ENCODE measurements at regions not wholly inside any gene's neighbourhood (a gene's known extent, or its start where the extent isn't known, plus 50 kb on each side); places are given as distances from the start of the nearest gene placed in this dataset.
"Not testable (repeated sequence)": the region's sequence is repeated elsewhere in the genome, so short reads cannot be mapped to it uniquely, and the experiment has no call there.

DNA sequence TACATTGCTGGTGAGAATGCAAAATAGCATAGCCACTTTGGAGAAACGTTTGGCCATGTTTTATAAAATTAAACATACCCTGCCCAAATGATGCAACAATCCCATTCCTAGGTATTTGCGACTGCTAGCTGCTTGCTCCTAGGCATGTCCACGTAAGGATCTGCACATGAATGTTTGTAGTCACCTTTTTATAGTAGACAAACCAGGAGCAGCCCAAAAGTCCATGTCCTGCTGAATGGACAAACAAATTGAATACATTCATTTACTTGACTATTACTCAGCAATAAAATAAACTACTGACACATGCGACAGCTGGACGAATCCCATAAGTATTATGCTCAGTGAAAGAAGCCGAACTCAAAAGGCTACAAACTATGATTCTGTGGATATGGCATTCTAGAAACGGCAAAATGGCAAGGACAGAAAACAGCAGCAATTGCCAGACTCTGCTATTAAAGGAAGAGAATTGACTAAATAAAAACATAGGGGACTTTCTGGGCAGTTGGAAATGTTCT, 161.9 kb upstream of the GALNT2 start:
- no peak overlapping the region for H3K4me3 ChIP-seq (ENCODE audit: low read depth in 1 of 2, low read length in 2 of 2)
- no peaks in the 10 kb centered on the region for H3K4me1 ChIP-seq (ENCODE audit: control insufficient read depth in 1 of 2, insufficient read depth in 2 of 2, low read length in 2 of 2)
- peaks cover 0 to 6% of the 10 kb centered on the region in 2 donors for H3K9me3 ChIP-seq (ENCODE audit: control insufficient read depth in 1 of 2, low read length in 2 of 2)
- H3K27ac ChIP-seq (ENCODE audit: low read length): no peak overlapping the region
- H3K27me3 ChIP-seq (ENCODE audit: low read depth, low read length): no peaks in the 10 kb centered on the region
- no peaks in the 10 kb centered on the region for H3K36me3 ChIP-seq (ENCODE audit: control insufficient read depth in 1 of 2, insufficient read depth in 2 of 2, low read length in 2 of 2)

DNA sequence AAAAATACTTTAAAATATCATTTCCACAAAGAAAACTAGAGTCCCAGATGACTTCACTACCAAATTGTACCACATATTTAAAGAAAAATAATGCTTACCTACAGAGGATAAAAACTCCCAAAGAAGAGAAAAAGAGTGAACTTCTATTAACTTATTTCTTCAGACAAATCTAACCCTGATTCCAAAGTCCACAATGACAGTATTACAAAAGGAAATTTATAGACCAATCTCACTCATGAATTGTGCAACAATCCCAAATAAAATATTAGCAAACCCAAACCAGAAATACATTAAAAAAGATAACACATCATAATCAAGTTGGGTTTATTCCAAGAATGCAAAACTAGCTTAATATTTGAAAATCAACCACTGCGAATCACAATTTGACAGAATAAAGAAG, 161.4 kb upstream of the GALNT2 start:
- Histone ChIP-seq H3K4me1 (ENCODE audit: control insufficient read depth in 1 of 2, insufficient read depth in 2 of 2, low read length in 2 of 2) (no peaks in the 10 kb centered on the region), H3K36me3 (ENCODE audit: control insufficient read depth in 1 of 2, insufficient read depth in 2 of 2, low read length in 2 of 2) (no peaks in the 10 kb centered on the region), H3K9me3 (ENCODE audit: control insufficient read depth in 1 of 2, low read length in 2 of 2) (peaks cover 0 to 6% of the 10 kb centered on the region in 2 donors), H3K27ac (ENCODE audit: low read length) (no peak overlapping the region), H3K4me3 (ENCODE audit: low read depth in 1 of 2, low read length in 2 of 2) (no peak overlapping the region), H3K27me3 (ENCODE audit: low read depth, low read length) (no peaks in the 10 kb centered on the region)

DNA sequence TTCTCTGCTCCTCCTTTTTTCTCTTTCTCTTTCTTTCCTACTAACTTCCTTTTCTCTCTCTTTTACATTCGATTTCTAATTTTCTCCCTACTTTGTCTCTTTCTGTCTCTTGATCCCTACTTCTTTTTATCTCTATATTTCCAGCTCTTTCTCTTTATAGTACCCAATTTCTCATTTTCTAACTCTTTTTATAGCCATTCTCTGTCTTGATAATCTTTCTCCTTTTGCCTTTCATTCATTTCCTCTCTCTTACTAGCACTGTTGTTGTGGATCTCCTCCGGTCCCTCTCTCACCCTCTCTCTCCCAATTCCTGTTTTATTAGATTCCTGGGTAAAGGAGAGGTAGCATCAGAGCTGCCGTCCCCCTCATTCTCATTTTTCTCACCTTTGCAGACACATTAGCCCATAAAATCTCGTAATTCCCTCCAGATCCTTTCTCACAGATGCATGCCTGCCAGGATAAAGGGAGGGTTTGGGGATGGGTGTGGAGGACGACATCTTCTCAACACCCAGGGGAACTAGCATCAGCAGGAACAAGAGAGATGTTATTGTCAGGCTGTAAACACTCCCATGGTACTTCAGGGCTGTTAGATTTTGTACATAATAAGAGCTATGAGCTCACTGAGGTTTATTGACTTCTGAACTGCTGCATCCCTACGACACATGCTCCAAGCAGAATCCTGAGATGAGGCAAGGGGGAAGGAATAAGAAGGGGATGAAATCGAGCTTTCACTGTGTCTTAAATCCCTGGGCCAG, 159.0 kb upstream of the GALNT2 start:
- no peak overlapping the region for H3K4me3 ChIP-seq (ENCODE audit: low read depth in 1 of 2, low read length in 2 of 2)
- H3K27me3 ChIP-seq (ENCODE audit: low read depth, low read length): no peaks in the 10 kb centered on the region
- no peaks in the 10 kb centered on the region for H3K4me1 ChIP-seq (ENCODE audit: control insufficient read depth in 1 of 2, insufficient read depth in 2 of 2, low read length in 2 of 2)
- no peaks in the 10 kb centered on the region for H3K36me3 ChIP-seq (ENCODE audit: control insufficient read depth in 1 of 2, insufficient read depth in 2 of 2, low read length in 2 of 2)
- no peaks in the 10 kb centered on the region for H3K9me3 ChIP-seq (ENCODE audit: control insufficient read depth in 1 of 2, low read length in 2 of 2)
- no peak overlapping the region for H3K27ac ChIP-seq (ENCODE audit: low read length)

DNA sequence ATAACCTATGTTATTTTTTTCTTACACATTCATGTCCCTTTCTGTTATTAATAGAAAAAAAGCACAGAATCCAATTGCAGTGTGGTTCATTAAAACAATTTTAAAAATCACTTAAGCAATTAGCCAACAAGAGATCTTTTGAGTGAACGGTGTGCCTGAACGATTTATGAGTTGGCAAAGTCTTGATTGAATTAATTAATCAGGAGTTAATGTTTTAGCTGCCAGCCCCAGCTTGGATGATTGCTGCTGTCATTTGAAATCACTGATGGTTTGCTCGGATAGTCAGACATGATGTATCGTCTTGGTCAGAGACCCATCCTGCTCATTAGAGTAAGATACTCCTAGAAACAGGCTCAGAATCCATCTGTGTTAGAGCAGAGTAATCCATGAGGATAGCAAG, 158.3 kb upstream of the GALNT2 start:
- Histone ChIP-seq H3K36me3 (ENCODE audit: control insufficient read depth in 1 of 2, insufficient read depth in 2 of 2, low read length in 2 of 2) (no peaks in the 10 kb centered on the region), H3K27ac (ENCODE audit: low read length) (no peak overlapping the region), H3K9me3 (ENCODE audit: control insufficient read depth in 1 of 2, low read length in 2 of 2) (no peaks in the 10 kb centered on the region), H3K27me3 (ENCODE audit: low read depth, low read length) (no peaks in the 10 kb centered on the region), H3K4me1 (ENCODE audit: control insufficient read depth in 1 of 2, insufficient read depth in 2 of 2, low read length in 2 of 2) (no peaks in the 10 kb centered on the region), H3K4me3 (ENCODE audit: low read depth in 1 of 2, low read length in 2 of 2) (no peak overlapping the region)

DNA sequence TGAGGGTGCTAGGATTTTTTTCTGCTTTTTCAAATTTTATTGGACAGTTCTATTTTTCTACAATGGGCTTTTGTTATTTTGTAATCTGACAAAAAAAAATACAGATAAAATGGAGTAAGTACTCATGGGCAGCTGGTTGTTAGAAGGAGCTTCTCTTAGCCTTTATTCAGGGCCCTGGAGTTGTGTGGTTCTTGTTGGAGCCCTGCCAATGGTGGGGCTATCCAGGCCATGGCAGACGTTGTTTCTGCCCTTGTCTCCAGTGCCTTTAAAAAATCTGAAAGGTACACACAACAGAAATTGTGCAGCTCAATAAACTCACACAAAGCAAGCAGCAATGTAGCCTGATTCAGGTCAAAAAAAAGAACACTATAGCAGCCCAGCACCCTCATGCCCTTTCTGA, 153.5 kb upstream of the GALNT2 start:
- H3K9me3 ChIP-seq (ENCODE audit: control insufficient read depth in 1 of 2, low read length in 2 of 2): no peaks in the 10 kb centered on the region
- H3K4me1 ChIP-seq (ENCODE audit: control insufficient read depth in 1 of 2, insufficient read depth in 2 of 2, low read length in 2 of 2): no peaks in the 10 kb centered on the region
- no peak overlapping the region for H3K4me3 ChIP-seq (ENCODE audit: low read depth in 1 of 2, low read length in 2 of 2)
- no peak overlapping the region for H3K27ac ChIP-seq (ENCODE audit: low read length)
- H3K36me3 ChIP-seq (ENCODE audit: control insufficient read depth in 1 of 2, insufficient read depth in 2 of 2, low read length in 2 of 2): no peaks in the 10 kb centered on the region
- H3K27me3 ChIP-seq (ENCODE audit: low read depth, low read length): no peaks in the 10 kb centered on the region

DNA sequence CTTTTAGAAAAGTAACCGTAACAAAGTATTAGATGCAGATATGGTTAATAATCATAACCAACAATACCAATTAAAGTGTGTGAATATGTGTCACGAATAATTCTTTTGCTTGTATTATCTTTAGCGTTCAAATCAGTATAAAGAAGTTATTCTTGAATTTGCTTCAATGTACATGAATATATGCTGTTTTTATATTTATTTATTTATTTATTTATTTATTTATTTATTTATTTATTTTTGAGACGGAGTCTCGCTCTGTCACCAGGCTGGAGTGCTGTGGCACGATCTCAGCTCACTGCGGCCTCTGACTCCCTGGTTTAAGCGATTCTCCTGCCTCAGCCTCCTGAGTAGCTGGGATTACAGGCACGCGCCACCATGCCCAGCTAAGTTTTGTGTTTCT, 147.6 kb upstream of the GALNT2 start:
- not testable (repeated sequence) for H3K4me1 ChIP-seq (ENCODE audit: control insufficient read depth in 1 of 2, insufficient read depth in 2 of 2, low read length in 2 of 2); H3K4me3 ChIP-seq (ENCODE audit: low read depth in 1 of 2, low read length in 2 of 2); H3K36me3 ChIP-seq (ENCODE audit: control insufficient read depth in 1 of 2, insufficient read depth in 2 of 2, low read length in 2 of 2); H3K27me3 ChIP-seq (ENCODE audit: low read depth, low read length); H3K27ac ChIP-seq (ENCODE audit: low read length); H3K9me3 ChIP-seq (ENCODE audit: control insufficient read depth in 1 of 2, low read length in 2 of 2)

DNA sequence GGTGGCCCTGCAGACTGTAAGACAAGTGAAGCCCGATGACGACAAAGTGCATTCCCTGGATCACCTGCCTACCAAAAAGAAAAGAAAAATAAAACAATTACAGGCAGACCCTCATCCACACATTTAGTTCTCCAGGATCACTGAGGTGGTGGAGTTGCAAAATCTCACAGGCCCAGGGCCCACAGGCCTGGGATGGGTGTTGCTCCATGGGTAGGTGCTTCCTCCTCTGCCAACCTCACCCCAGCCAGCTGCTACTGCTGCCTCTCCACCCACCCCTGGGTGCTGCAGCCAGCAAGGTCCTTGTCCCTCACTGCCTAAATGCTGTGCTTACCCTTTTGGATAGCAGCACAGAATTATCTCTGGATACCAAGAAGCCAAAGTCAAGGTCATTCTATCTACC, 146.4 kb upstream of the GALNT2 start:
- Histone ChIP-seq H3K27ac (ENCODE audit: low read length) (no peak overlapping the region), H3K27me3 (ENCODE audit: low read depth, low read length) (no peaks in the 10 kb centered on the region), H3K36me3 (ENCODE audit: control insufficient read depth in 1 of 2, insufficient read depth in 2 of 2, low read length in 2 of 2) (no peaks in the 10 kb centered on the region)

DNA sequence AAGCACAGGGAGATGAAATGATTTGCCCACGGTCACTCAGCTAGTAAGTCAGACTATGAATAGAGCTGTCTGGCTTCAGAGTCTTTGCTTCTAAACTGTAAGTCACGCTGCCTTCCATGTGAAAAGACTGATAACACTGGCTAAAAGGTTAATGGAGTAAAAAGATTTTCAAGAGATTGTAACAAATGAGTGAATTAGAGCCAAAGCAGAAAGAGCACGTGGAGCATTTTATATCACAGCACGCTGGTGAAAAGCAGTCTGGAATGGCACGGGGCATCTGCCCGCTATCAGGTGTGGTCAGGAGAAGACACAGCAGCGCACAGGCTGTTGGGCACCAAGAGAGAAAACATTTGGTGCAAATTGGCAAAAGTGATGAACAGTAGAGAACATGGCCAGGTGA, 144.8 kb upstream of the GALNT2 start:
- H3K4me1 ChIP-seq (ENCODE audit: control insufficient read depth in 1 of 2, insufficient read depth in 2 of 2, low read length in 2 of 2): no peaks in the 10 kb centered on the region
- H3K9me3 ChIP-seq (ENCODE audit: control insufficient read depth in 1 of 2, low read length in 2 of 2): no peaks in the 10 kb centered on the region
- no peak overlapping the region for H3K27ac ChIP-seq (ENCODE audit: low read length)
- H3K4me3 ChIP-seq (ENCODE audit: low read depth in 1 of 2, low read length in 2 of 2): no peak overlapping the region
- H3K27me3 ChIP-seq (ENCODE audit: low read depth, low read length): no peaks in the 10 kb centered on the region
- H3K36me3 ChIP-seq (ENCODE audit: control insufficient read depth in 1 of 2, insufficient read depth in 2 of 2, low read length in 2 of 2): no peaks in the 10 kb centered on the region

More for the DNA sequence above, 146.4 kb upstream of the GALNT2 start:
- Histone ChIP-seq H3K4me3 (ENCODE audit: low read depth in 1 of 2, low read length in 2 of 2) (no peak overlapping the region), H3K4me1 (ENCODE audit: control insufficient read depth in 1 of 2, insufficient read depth in 2 of 2, low read length in 2 of 2) (no peaks in the 10 kb centered on the region), H3K9me3 (ENCODE audit: control insufficient read depth in 1 of 2, low read length in 2 of 2) (no peaks in the 10 kb centered on the region)

DNA sequence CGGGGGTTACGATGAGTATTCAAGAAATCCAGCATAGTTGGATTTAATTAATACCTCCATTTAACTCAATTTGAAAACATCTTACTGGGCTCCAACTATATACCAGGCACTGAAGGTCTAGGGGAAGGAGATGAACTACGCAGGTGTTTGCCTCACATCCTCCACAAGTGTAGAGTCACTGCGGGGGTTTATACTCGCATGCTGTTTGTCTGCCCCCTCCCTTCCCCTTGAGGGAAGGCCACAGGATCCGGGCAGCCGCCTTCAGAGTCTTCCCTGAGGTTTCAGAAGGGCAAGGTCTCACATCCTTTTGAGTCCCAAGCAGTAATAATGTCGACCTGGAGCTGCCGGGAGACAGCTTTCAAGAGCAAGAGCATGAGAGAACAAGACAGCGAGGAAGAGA, 142.4 kb upstream of the GALNT2 start:
- H3K9me3 ChIP-seq (ENCODE audit: control insufficient read depth in 1 of 2, low read length in 2 of 2): no peaks in the 10 kb centered on the region
- H3K27ac ChIP-seq (ENCODE audit: low read length): no peak overlapping the region
- H3K4me3 ChIP-seq (ENCODE audit: low read depth in 1 of 2, low read length in 2 of 2): no peak overlapping the region

DNA sequence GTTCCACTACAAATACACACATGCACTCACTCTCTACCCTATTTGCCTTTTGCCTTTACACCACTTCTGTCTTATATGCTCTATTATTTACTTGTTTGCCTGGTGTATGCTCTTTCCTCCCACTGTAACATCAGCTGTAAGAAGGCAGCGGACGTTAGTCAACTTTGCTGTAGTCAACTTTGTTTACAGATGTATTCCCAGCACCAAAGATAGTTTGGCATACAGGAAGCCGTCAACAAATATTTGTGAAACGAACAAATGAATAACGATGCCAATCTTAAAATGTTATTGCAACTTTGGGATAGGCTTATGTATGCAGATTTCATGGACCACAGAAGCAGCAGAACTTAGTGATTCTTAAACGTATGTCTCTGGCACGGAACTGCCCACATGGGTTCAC, 138.3 kb upstream of the GALNT2 start:
- H3K4me1 ChIP-seq (ENCODE audit: control insufficient read depth in 1 of 2, insufficient read depth in 2 of 2, low read length in 2 of 2): no peaks in the 10 kb centered on the region
- no peak overlapping the region for H3K4me3 ChIP-seq (ENCODE audit: low read depth in 1 of 2, low read length in 2 of 2)
- no peak overlapping the region for H3K27ac ChIP-seq (ENCODE audit: low read length)
- H3K9me3 ChIP-seq (ENCODE audit: control insufficient read depth in 1 of 2, low read length in 2 of 2): no peaks in the 10 kb centered on the region
- no peaks in the 10 kb centered on the region for H3K36me3 ChIP-seq (ENCODE audit: control insufficient read depth in 1 of 2, insufficient read depth in 2 of 2, low read length in 2 of 2)
- no peaks in the 10 kb centered on the region for H3K27me3 ChIP-seq (ENCODE audit: low read depth, low read length)

More for the DNA sequence above, 142.4 kb upstream of the GALNT2 start:
- Histone ChIP-seq H3K27me3 (ENCODE audit: low read depth, low read length) (no peaks in the 10 kb centered on the region), H3K36me3 (ENCODE audit: control insufficient read depth in 1 of 2, insufficient read depth in 2 of 2, low read length in 2 of 2) (no peaks in the 10 kb centered on the region), H3K4me1 (ENCODE audit: control insufficient read depth in 1 of 2, insufficient read depth in 2 of 2, low read length in 2 of 2) (no peaks in the 10 kb centered on the region)

DNA sequence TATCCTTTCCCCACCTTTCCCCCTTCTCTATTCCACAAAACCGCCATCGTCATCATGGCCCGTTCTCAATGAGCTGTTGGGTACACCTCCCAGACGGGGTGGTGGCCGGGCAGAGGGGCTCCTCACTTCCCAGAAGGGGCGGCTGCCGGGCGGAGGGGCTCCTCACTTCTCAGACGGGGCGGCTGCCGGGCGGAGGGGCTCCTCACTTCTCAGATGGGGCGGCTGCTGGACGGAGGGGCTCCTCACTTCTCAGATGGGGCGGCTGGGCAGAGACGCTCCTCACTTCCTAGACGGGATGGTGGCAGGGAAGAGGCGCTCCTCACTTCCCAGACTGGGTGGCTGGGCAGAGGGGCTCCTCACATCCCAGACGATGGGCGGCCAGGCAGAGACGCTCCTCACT, 135.3 kb upstream of the GALNT2 start:
- H3K27me3 ChIP-seq (ENCODE audit: low read depth, low read length); H3K36me3 ChIP-seq (ENCODE audit: control insufficient read depth in 1 of 2, insufficient read depth in 2 of 2, low read length in 2 of 2); H3K27ac ChIP-seq (ENCODE audit: low read length); H3K9me3 ChIP-seq (ENCODE audit: control insufficient read depth in 1 of 2, low read length in 2 of 2); H3K4me3 ChIP-seq (ENCODE audit: low read depth in 1 of 2, low read length in 2 of 2); H3K4me1 ChIP-seq (ENCODE audit: control insufficient read depth in 1 of 2, insufficient read depth in 2 of 2, low read length in 2 of 2): not testable (repeated sequence)

DNA sequence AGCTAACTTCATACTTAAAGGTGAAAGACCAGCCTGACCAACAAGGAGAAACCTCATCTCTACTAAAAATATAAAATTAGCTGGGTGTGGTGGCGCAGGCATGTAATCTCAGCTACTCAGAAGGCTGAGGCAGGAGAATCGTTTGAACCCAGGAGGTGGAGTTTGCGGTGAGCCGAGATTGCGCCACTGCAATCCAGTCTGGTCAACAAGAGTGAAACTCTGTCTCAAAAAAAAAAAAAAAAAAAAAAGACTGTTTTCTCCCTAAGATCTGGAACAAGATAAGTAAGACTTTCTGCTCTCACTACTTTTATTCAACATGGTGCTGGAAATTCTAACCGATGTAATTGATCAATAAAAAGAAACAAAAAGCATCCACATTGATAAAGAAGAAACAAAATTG, 131.9 kb upstream of the GALNT2 start:
- not testable (repeated sequence) for H3K27ac ChIP-seq (ENCODE audit: low read length); H3K9me3 ChIP-seq (ENCODE audit: control insufficient read depth in 1 of 2, low read length in 2 of 2); H3K4me1 ChIP-seq (ENCODE audit: control insufficient read depth in 1 of 2, insufficient read depth in 2 of 2, low read length in 2 of 2); H3K36me3 ChIP-seq (ENCODE audit: control insufficient read depth in 1 of 2, insufficient read depth in 2 of 2, low read length in 2 of 2); H3K4me3 ChIP-seq (ENCODE audit: low read depth in 1 of 2, low read length in 2 of 2); H3K27me3 ChIP-seq (ENCODE audit: low read depth, low read length)

All from muscle layer of duodenum (tissue), 2 donors.